ENCODE measurements at regions not wholly inside any gene's neighbourhood (a gene's known extent, or its start where the extent isn't known, plus 50 kb on each side); places are given as distances from the start of the nearest gene placed in this dataset.

GRCh38 chr3:168473334-168473890 lies 377.7 kb upstream of the GOLIM4 start:
- Histone ChIP-seq H3K4me1 (ENCODE audit: insufficient read depth, low read length) (no peaks in the 10 kb centered on the region), H3K4me3 (ENCODE audit: low read depth in 1 of 2, low read length in 2 of 2) (no peak overlapping the region), H2AFZ (ENCODE audit: low read depth, low read length) (no peak overlapping the region), H3K27ac (ENCODE audit: low read length) (no peak overlapping the region), H4K20me1 (ENCODE audit: insufficient read depth, low read length) (no peaks in the 10 kb centered on the region), H3K79me2 (ENCODE audit: insufficient read depth, low read length) (no peaks in the 10 kb centered on the region), H3K4me2 (ENCODE audit: insufficient read depth, low read length) (no peak overlapping the region), H3K9me3 (ENCODE audit: insufficient read depth, low read length, severe bottlenecking) (no peaks in the 10 kb centered on the region), H3K36me3 (ENCODE audit: insufficient read depth, low read length) (no peaks in the 10 kb centered on the region), H3K9ac (ENCODE audit: low read depth, low read length) (no peak overlapping the region), H3K27me3 (ENCODE audit: insufficient read depth, low read length, poor library complexity) (no peaks in the 10 kb centered on the region)
- DNase-seq (no peak), ATAC-seq (ENCODE audit: insufficient read depth, low read depth) (no peak)
- TF ChIP-seq EZH2 (IDR thresholded peaks at IDR 0.05; ENCODE audit: borderline replicate concordance, low read depth, low read length, severe bottlenecking) (no peak), CTCF (IDR thresholded peaks at IDR 0.05; ENCODE audit: borderline replicate concordance, extremely low read depth, low read length, poor library complexity, severe bottlenecking) (no peak)

GRCh38 chr3:168472783-168473182 lies 377.1 kb upstream of the GOLIM4 start:
- Histone ChIP-seq H3K27me3 (ENCODE audit: insufficient read depth, low read length, poor library complexity) (no peaks in the 10 kb centered on the region), H3K27ac (ENCODE audit: low read length) (no peak overlapping the region), H3K4me1 (ENCODE audit: insufficient read depth, low read length) (no peaks in the 10 kb centered on the region), H3K9ac (ENCODE audit: low read depth, low read length) (no peak overlapping the region), H3K36me3 (ENCODE audit: insufficient read depth, low read length) (no peaks in the 10 kb centered on the region), H4K20me1 (ENCODE audit: insufficient read depth, low read length) (no peaks in the 10 kb centered on the region), H3K79me2 (ENCODE audit: insufficient read depth, low read length) (no peaks in the 10 kb centered on the region), H3K4me2 (ENCODE audit: insufficient read depth, low read length) (no peak overlapping the region), H2AFZ (ENCODE audit: low read depth, low read length) (no peak overlapping the region), H3K9me3 (ENCODE audit: insufficient read depth, low read length, severe bottlenecking) (no peaks in the 10 kb centered on the region), H3K4me3 (ENCODE audit: low read depth in 1 of 2, low read length in 2 of 2) (no peak overlapping the region)
- TF ChIP-seq CTCF (IDR thresholded peaks at IDR 0.05; ENCODE audit: borderline replicate concordance, extremely low read depth, low read length, poor library complexity, severe bottlenecking) (no peak), EZH2 (IDR thresholded peaks at IDR 0.05; ENCODE audit: borderline replicate concordance, low read depth, low read length, severe bottlenecking) (no peak)
- no peak for DNase-seq
- no peak for ATAC-seq (ENCODE audit: insufficient read depth, low read depth)

GRCh38 chr3:168470380-168470779 lies 374.7 kb upstream of the GOLIM4 start:
- no peak overlapping the region for H2AFZ ChIP-seq (ENCODE audit: low read depth, low read length)
- no peak overlapping the region for H3K27ac ChIP-seq (ENCODE audit: low read length)
- no peak overlapping the region for H3K4me3 ChIP-seq (ENCODE audit: low read depth in 1 of 2, low read length in 2 of 2)
- H3K9me3 ChIP-seq (ENCODE audit: insufficient read depth, low read length, severe bottlenecking) = no peaks in the 10 kb centered on the region
- TF ChIP-seq EZH2 (IDR thresholded peaks at IDR 0.05; ENCODE audit: borderline replicate concordance, low read depth, low read length, severe bottlenecking) (no peak), CTCF (IDR thresholded peaks at IDR 0.05; ENCODE audit: borderline replicate concordance, extremely low read depth, low read length, poor library complexity, severe bottlenecking) (no peak)
- no peak for ATAC-seq (ENCODE audit: insufficient read depth, low read depth)
- no peak overlapping the region for H3K9ac ChIP-seq (ENCODE audit: low read depth, low read length)
- H3K4me1 ChIP-seq (ENCODE audit: insufficient read depth, low read length) = no peaks in the 10 kb centered on the region
- no peak for DNase-seq
- H4K20me1 ChIP-seq (ENCODE audit: insufficient read depth, low read length) = no peaks in the 10 kb centered on the region
- H3K36me3 ChIP-seq (ENCODE audit: insufficient read depth, low read length) = no peaks in the 10 kb centered on the region
- no peak overlapping the region for H3K4me2 ChIP-seq (ENCODE audit: insufficient read depth, low read length)
- no peaks in the 10 kb centered on the region for H3K27me3 ChIP-seq (ENCODE audit: insufficient read depth, low read length, poor library complexity)
- H3K79me2 ChIP-seq (ENCODE audit: insufficient read depth, low read length) = no peaks in the 10 kb centered on the region

- no peak for DNase-seq
- TF ChIP-seq CTCF (IDR thresholded peaks at IDR 0.05; ENCODE audit: borderline replicate concordance, extremely low read depth, low read length, poor library complexity, severe bottlenecking) = no peak
- no peak for TF ChIP-seq EZH2 (IDR thresholded peaks at IDR 0.05; ENCODE audit: borderline replicate concordance, low read depth, low read length, severe bottlenecking)
- H3K27ac ChIP-seq (ENCODE audit: low read length) = no peak overlapping the region
- no peak overlapping the region for H3K9ac ChIP-seq (ENCODE audit: low read depth, low read length)
- H3K4me1 ChIP-seq (ENCODE audit: insufficient read depth, low read length) = no peaks in the 10 kb centered on the region
- no peaks in the 10 kb centered on the region for H4K20me1 ChIP-seq (ENCODE audit: insufficient read depth, low read length)
- H3K79me2 ChIP-seq (ENCODE audit: insufficient read depth, low read length) = no peaks in the 10 kb centered on the region
- no peak for ATAC-seq (ENCODE audit: insufficient read depth, low read depth)
- no peaks in the 10 kb centered on the region for H3K9me3 ChIP-seq (ENCODE audit: insufficient read depth, low read length, severe bottlenecking)
- no peak overlapping the region for H2AFZ ChIP-seq (ENCODE audit: low read depth, low read length)
- H3K27me3 ChIP-seq (ENCODE audit: insufficient read depth, low read length, poor library complexity) = no peaks in the 10 kb centered on the region
- no peak overlapping the region for H3K4me3 ChIP-seq (ENCODE audit: low read depth in 1 of 2, low read length in 2 of 2)
- no peaks in the 10 kb centered on the region for H3K36me3 ChIP-seq (ENCODE audit: insufficient read depth, low read length)
- H3K4me2 ChIP-seq (ENCODE audit: insufficient read depth, low read length) = no peak overlapping the region
Measured at GRCh38 chr3:168469436-168469835, 373.7 kb upstream of the GOLIM4 start.
